ENCODE measurements at regions not wholly inside any gene's neighbourhood (a gene's known extent, or its start where the extent isn't known, plus 50 kb on each side); places are given as distances from the start of the nearest gene placed in this dataset.

- Histone ChIP-seq H3K36me3 (no peaks in the 10 kb centered on the region), H3K27ac (no peak overlapping the region), H3K9me3 (peaks cover 0 to 3% (median 0%) of the 10 kb centered on the region in 4 donors), H3K4me3 (no peak overlapping the region), H3K4me1 (no peaks in the 10 kb centered on the region), H3K27me3 (no peaks in the 10 kb centered on the region)
- DNase-seq: no peak
- no peak for TF ChIP-seq POLR2A (IDR thresholded peaks at IDR 0.05)
- no peak for TF ChIP-seq CTCF (IDR thresholded peaks at IDR 0.05)
- no peak for TF ChIP-seq EP300 (IDR thresholded peaks at IDR 0.05)
- no peak for TF ChIP-seq POLR2AphosphoS5 (IDR thresholded peaks at IDR 0.05)
- intact Hi-C loops (cut with DNase I): no loop called here
Observed at GRCh38 chr5:84494453-84494852, 109.8 kb upstream of the EDIL3 start.

GRCh38 chr5:84487963-84488362 is 103.3 kb upstream of the EDIL3 start:
- intact Hi-C loops (cut with DNase I): no loop called here
- TF ChIP-seq EP300 (IDR thresholded peaks at IDR 0.05): no peak
- no peak for TF ChIP-seq POLR2AphosphoS5 (IDR thresholded peaks at IDR 0.05)
- no peak for TF ChIP-seq CTCF (IDR thresholded peaks at IDR 0.05)
- no peak for TF ChIP-seq POLR2A (IDR thresholded peaks at IDR 0.05)
- H3K27ac ChIP-seq: no peak overlapping the region
- no peaks in the 10 kb centered on the region for H3K4me1 ChIP-seq
- no peaks in the 10 kb centered on the region for H3K36me3 ChIP-seq
- no peaks in the 10 kb centered on the region for H3K27me3 ChIP-seq
- no peaks in the 10 kb centered on the region for H3K9me3 ChIP-seq
- no peak overlapping the region for H3K4me3 ChIP-seq
- DNase-seq: no peak

- H3K27ac ChIP-seq: no peak overlapping the region
- TF ChIP-seq POLR2AphosphoS5 (IDR thresholded peaks at IDR 0.05) (no peak), CTCF (IDR thresholded peaks at IDR 0.05) (no peak), EP300 (IDR thresholded peaks at IDR 0.05) (no peak), POLR2A (IDR thresholded peaks at IDR 0.05) (no peak)
- no peak for DNase-seq
- H3K4me3 ChIP-seq: no peak overlapping the region
- H3K9me3 ChIP-seq: no peaks in the 10 kb centered on the region
- intact Hi-C loops (cut with DNase I): no loop called here
- no peaks in the 10 kb centered on the region for H3K4me1 ChIP-seq
- H3K36me3 ChIP-seq: no peaks in the 10 kb centered on the region
- 70 to 87% methylated on average over 5 of the region's 5 CpGs for WGBS, 2 donors
- H3K27me3 ChIP-seq: no peaks in the 10 kb centered on the region
Observed at GRCh38 chr5:84480873-84481637, 96.4 kb upstream of the EDIL3 start.

GRCh38 chr5:84478603-84479002 is 93.9 kb upstream of the EDIL3 start:
- no peaks in the 10 kb centered on the region for H3K4me1 ChIP-seq
- TF ChIP-seq POLR2AphosphoS5 (IDR thresholded peaks at IDR 0.05): no peak
- TF ChIP-seq POLR2A (IDR thresholded peaks at IDR 0.05): no peak
- no peak for TF ChIP-seq EP300 (IDR thresholded peaks at IDR 0.05)
- TF ChIP-seq CTCF (IDR thresholded peaks at IDR 0.05): no peak
- no peak overlapping the region for H3K4me3 ChIP-seq
- intact Hi-C loops (cut with DNase I): no loop called here
- no peaks in the 10 kb centered on the region for H3K36me3 ChIP-seq
- 89 to 94% methylated on average over 1 of the region's 1 CpG for WGBS, 2 donors
- H3K27me3 ChIP-seq: no peaks in the 10 kb centered on the region
- no peaks in the 10 kb centered on the region for H3K9me3 ChIP-seq
- no peak overlapping the region for H3K27ac ChIP-seq
- DNase-seq: no peak

- Histone ChIP-seq H3K4me1 (no peaks in the 10 kb centered on the region), H3K27me3 (no peaks in the 10 kb centered on the region), H3K27ac (no peak overlapping the region), H3K36me3 (no peaks in the 10 kb centered on the region), H3K9me3 (no peaks in the 10 kb centered on the region), H3K4me3 (no peak overlapping the region)
- 95 to 96% methylated on average over 2 of the region's 2 CpGs for WGBS, 2 donors
- no peak for TF ChIP-seq POLR2AphosphoS5 (IDR thresholded peaks at IDR 0.05)
- TF ChIP-seq POLR2A (IDR thresholded peaks at IDR 0.05): no peak
- TF ChIP-seq CTCF (IDR thresholded peaks at IDR 0.05): no peak
- no peak for TF ChIP-seq EP300 (IDR thresholded peaks at IDR 0.05)
- no peak for DNase-seq
- intact Hi-C loops (cut with DNase I): no loop called here
Observed at GRCh38 chr5:84477485-84477884, 92.8 kb upstream of the EDIL3 start.

Data from sigmoid colon (tissue), 6 donors.